AG04450 (cell line): ENCODE measurements at regions not wholly inside any gene's neighbourhood (a gene's known extent, or its start where the extent isn't known, plus 50 kb on each side); places are given as distances from the start of the nearest gene placed in this dataset.

Source experiments
- CTCF ChIA-PET: fragments of 300-600, 350-600 bp; formaldehyde crosslinking; extraction: SDS; loops from one replicate; lab custom pipeline; 2022; ENCODE audit warnings: antibody characterized with exemption, inconsistent platforms; lab: Charles Lee
- POLR2A ChIA-PET: fragments of 350-600 bp; formaldehyde crosslinking; extraction: SDS; loops from one replicate; lab custom pipeline; 2021; ENCODE audit warnings: antibody characterized with exemption, inconsistent platforms; lab: Yijun Ruan, JAX
- DNase-seq: peaks from one replicate; pipeline ENCODE4 v3.0.0-alpha.2; 2011; ENCODE audit warnings: low read depth, low spot score
- H3K27ac ChIP-seq: one replicate; pipeline ENCODE4 v1.5.1; 2012; ENCODE audit warnings: low read depth, low read length, control low read depth
- H3K27me3 ChIP-seq: one replicate; pipeline ENCODE4 v1.6.0; 2012; ENCODE audit warnings: low read length; ENCODE audit not compliant: control insufficient read depth, insufficient read depth
- H3K4me3 ChIP-seq: 2 replicates; pipeline ENCODE4 v1.5.1; 2011; ENCODE audit warnings: mild to moderate bottlenecking, low read depth, low read length, control low read depth
- H3K9me3 ChIP-seq: 2 replicates; pipeline ENCODE4 v1.5.1; 2012; ENCODE audit warnings: low read length; ENCODE audit not compliant: control insufficient read depth, insufficient read depth
- CTCF ChIP-seq: IDR thresholded peaks from 2 replicates; pipeline ENCODE4 v1.5.1; 2011; ENCODE audit warnings: low read depth, low read length, control low read depth, inconsistent platforms

DNA sequence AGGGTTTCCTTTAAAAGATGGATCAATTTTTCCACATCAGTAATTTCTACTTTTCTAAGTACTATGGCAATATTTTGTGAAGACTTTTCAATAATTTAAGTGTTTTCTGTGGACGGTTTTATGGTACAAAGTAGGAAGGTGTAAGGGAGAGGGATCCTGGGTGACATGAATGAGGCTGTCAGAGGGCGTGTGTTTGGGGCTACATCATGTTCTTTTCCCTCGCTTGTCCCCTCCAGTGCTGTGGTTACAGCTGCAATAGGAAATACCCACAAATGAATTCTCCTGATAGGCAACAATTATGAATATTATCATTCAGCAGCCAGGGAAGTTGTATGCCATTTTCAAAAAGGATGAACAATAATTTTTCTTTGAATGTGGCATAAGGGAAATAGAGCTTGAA, 83.8 kb downstream of the CAVIN4 start:
- Histone ChIP-seq H3K27ac (no peak overlapping the region), H3K27me3 (no peaks in the 10 kb centered on the region), H3K9me3 (peaks cover 3% of the 10 kb centered on the region; the same call in 1 of the 2 replicates), H3K4me3 (no peak overlapping the region)
- ChIA-PET CTCF (no interaction called here), POLR2A (no interaction called here)
- no peak for DNase-seq
- TF ChIP-seq CTCF, result no peak

- POLR2A ChIA-PET, result no interaction called here
- no peaks in the 10 kb centered on the region for H3K27me3 ChIP-seq
- TF ChIP-seq CTCF, result no peak
- CTCF ChIA-PET, result no interaction called here
- H3K4me3 ChIP-seq, result no peak overlapping the region
- H3K9me3 ChIP-seq, result no peaks in the 10 kb centered on the region
- no peak overlapping the region for H3K27ac ChIP-seq
- DNase-seq, result no peak
These were observed 84.2 kb downstream of the CAVIN4 start for GRCh38 chr9:100662122-100662521.

GRCh38 chr9:100667448-100667847, 89.6 kb downstream of the CAVIN4 start:
- ChIA-PET CTCF (interaction anchor here (2.2 kb wide), 1 partner anchor 65 kb away, joined by 8 read pairs; no protein-coding TSS in a partner anchor), POLR2A (no interaction called here)
- H3K27me3 ChIP-seq, result no peaks in the 10 kb centered on the region
- TF ChIP-seq CTCF, result no peak
- H3K4me3 ChIP-seq, result no peak overlapping the region
- H3K9me3 ChIP-seq, result no peaks in the 10 kb centered on the region
- no peak overlapping the region for H3K27ac ChIP-seq
- no peak for DNase-seq

GRCh38 chr9:100668024-100668423, 90.1 kb downstream of the CAVIN4 start:
- POLR2A ChIA-PET, result no interaction called here
- no peak for TF ChIP-seq CTCF
- H3K4me3 ChIP-seq, result no peak overlapping the region
- CTCF ChIA-PET, result interaction anchor here (2.2 kb wide), 1 partner anchor 66 kb away, joined by 8 read pairs; no protein-coding TSS in a partner anchor
- no peak overlapping the region for H3K27ac ChIP-seq
- no peaks in the 10 kb centered on the region for H3K27me3 ChIP-seq
- DNase-seq, result no peak
- no peaks in the 10 kb centered on the region for H3K9me3 ChIP-seq

DNA sequence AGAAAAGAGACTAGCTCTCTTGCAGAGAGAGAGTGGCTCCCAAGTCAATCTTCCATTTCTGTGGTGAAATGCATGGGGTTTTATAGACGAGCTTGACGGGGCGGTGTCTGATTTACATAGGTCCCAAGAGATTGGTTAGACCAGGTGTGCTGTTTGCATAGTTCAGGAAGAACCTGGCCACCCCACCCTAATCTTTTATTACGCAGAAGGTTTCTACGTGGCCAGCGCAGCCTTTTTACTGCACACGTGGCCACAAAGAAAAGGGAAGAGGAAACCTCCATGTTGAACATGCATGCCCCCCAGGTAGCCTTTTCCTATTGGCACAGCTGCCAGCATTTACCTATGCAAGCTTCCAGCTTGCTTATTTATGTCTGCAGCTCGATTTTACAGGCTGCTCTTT, 92.1 kb downstream of the CAVIN4 start:
- no peak overlapping the region for H3K4me3 ChIP-seq
- TF ChIP-seq CTCF, result no peak
- CTCF ChIA-PET, result no interaction called here
- no peaks in the 10 kb centered on the region for H3K9me3 ChIP-seq
- POLR2A ChIA-PET, result no interaction called here
- DNase-seq, result no peak
- H3K27ac ChIP-seq, result no peak overlapping the region
- H3K27me3 ChIP-seq, result no peaks in the 10 kb centered on the region
